NCI-H2171 (cell line): ENCODE measurements at regions not wholly inside any gene's neighbourhood (a gene's known extent, or its start where the extent isn't known, plus 50 kb on each side); places are given as distances from the start of the nearest gene placed in this dataset.

Experiments used
- DNase-seq: peaks from one replicate; lab custom pipeline; 2025; lab: John Stamatoyannopoulos, UW

DNA sequence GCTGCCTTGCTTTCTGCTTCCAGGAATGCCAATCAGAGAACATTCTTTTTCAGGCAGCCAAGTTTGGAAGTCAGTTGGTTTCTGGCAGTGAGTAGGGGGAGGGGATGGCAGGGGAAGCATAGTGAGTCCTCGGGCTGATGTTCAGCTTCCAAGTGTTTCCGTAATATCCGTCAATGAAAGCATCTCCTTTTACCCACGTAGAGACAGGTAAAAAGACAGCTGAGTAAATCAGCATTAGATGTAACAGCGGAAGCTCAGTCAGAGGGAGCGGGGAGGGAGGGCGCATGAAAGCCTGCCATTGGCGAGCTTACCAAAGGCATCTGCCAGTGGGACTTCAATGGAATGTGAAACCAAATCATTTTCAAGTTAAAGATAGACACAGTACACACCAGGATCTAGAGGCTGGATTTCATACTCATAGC, 117.1 kb upstream of the DTNA start:
- DNase-seq, result no peak

DNA sequence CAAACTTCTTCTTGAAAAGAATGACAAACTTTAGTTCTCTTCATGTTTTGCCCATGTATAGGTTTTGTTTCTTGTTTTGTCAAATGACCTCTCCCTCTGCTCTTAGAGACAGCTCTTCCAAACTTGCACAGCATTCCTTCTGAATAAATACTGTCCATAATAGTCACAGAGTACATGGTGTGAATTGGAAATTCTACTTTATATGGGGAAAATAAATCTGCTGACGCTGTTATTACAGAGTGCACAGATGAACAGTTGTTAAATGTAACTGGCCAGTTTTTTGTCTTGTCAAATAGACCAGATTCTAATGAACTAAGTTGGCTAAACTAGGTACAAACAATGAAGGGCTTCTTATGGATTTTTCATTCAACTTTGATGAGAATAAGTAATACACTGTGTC, 115.8 kb upstream of the DTNA start:
- DNase-seq, result no peak

DNA sequence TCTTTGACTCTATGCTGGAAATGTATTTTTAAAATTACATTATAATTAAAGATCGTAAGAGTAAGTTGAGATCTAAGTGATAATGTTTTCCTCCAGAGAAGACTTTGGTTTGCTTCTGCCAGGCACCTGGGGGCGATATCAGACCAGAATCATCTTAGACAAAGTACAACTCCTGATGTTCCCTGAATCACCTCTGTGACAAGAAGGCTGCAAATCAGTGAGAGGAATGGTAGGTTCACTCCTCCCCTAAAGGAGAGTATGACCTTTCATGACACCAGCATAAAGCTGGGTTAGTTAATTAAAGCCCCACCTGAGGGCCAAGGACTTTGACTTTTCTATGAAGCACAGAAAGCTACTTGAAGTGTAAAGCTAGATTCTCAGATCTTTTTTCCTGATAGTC, 114.4 kb upstream of the DTNA start:
- DNase-seq, result no peak

DNA sequence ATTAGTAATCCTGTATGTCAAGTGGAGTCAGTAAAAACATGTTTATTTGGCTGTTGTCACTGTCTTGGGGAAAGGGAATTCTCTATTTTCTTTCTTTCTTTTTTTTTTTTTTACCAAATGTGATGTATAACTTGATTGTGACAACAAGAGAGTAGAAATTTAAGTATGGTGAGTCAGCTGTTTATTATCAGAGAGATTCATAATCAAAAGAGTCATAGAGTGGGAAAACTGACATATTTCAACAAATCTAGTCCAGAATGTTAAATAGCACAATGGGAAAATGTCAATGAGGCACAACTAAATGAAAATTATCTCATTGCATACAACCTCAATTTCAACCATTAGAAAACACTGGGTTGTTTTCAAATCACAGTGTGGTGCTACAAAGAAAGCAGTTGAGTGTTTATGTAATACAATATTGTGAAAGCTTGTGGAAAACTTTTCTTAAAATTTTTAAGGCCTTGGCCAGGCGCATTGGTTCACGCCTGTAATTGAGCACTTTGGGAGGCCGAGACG, 111.9 kb upstream of the DTNA start:
- DNase-seq, result no peak

DNA sequence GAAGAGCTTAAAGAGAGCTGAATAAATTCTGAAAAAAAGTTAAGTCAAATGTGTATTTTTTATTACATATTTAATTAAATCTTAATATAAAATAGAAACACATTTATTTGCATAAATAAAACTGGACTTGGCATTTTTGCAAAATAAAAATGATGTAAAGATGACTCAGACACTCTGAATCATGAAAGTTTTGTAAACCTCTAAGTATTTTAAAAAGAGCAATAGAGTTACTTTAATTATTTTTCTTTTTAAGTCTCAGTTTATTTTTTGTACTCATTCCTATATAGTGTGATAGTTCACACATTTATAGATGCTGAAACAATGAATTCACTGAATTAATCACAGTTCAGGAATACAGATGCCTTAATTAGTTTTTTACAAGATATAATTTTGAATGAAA, 109.9 kb upstream of the DTNA start:
- no peak for DNase-seq

DNA sequence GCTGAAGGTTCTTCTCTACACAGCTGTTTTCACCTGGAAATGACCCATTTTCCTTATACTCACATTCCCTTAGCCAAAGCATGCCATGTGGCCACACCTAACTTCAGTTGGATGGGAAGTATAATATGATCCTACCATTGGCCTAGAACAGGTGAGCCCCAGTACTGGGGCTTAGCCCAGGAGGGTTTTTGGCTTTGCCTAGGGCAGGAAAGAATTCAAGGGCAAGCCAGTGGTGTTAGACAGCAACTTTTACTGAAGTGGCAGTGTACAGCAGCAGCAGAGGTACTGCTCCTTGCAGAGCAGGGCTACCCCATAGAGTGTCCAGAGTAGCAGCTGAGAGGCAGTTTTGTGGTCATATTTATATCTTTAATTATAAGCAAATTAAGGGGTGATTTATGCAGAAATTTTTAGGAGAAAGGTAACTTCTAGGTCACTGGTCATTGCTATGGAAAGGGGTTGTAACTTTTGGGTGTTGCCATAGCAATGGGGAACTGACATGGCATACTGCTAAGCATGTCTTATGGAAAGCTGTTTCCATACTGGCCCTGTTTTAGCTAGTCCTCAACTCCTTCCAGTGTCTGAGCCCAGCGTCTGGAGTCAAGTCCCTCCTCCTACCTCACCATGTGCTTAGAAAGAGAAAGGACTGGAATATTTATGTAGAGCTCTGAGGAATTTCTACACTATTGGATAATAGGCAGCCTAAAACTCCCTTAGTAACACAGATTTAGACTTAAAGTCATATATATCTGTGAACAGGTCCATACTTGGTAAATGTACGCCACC, 109.0 kb upstream of the DTNA start:
- DNase-seq, result no peak

DNA sequence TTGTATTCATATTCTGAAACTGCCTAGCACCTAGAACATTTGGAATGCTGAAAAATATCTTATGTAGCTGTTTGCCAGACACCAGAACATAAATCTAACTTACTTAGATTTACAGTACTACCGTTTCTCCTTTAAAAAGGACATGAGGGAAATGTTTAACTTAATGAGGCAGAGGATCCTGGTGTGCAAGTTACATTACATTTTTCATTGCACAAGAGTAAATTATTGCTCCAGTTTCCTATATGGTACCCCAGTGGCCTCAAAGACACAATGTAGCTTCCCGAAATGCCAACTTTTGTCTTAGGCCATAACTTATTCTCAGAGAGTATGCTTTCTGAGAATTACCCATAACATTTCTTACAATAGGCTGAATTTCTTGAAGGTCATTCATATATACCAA, 105.5 kb upstream of the DTNA start:
- no peak for DNase-seq

DNA sequence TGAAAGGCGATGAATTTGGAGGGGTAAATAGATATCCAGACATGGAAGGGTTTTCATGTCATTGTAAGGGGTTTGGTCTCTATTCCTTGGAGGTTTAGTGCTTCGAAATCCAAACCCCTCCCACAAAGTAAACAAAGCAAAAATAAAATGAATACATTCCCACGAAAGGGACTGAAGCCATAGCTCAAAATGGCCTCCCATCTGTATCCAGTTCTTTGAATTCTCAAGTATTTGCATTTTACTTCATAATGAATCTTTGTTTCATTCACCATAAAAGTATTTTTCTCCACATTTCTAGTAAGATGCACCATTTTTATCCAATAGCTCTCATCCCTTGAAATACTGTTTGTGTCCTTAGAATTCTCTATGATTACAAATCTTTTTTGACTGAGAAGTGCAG, 103.2 kb upstream of the DTNA start:
- no peak for DNase-seq

DNA sequence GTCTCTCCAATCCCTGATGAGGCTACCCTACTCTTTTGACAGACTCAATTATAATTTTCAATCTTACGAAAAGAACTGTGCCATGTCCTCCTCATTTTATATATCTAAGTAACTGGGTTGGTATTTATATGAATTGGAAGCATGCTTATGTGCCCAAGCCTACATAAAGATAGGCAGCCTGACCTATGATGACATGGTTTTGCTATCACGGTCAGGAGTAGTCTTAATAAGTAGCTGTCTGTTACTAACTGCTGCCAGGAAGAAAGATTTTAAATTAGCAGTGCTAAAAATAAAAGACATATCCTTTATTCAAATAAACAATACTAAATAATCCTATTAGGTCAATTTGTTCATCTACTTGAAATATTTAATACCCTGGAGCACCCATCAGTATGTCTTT, 102.0 kb upstream of the DTNA start:
- no peak for DNase-seq

DNA sequence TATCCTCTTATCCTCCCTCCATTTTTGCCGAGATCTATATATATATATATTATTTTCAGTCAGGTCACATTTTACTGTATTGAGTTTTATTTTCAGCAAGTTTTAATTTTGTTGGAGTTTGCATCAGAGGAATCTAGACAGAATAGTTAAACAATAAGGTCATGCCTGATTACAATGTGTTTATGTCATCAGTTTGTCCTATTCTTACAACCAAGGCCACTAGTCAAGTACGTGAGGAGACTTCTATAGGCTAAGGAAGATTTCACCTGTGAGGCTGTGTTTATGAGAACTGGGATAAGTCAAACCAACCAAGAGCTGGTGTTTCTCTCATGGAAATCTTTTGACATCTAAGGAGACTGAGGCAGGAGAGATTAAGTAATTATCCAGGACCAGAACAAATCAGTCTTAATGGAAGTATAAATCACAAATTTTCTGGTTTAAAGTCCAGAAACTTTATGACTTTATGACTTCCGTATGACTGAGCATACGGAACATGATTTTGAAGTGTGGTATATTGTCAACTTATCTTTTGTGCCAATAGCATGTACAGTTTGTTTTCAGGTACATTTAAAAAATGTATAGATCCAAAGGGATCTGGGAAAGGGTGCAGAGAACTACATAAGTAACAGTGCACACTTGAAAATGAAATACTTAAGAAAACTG, 100.0 kb upstream of the DTNA start:
- no peak for DNase-seq

DNA sequence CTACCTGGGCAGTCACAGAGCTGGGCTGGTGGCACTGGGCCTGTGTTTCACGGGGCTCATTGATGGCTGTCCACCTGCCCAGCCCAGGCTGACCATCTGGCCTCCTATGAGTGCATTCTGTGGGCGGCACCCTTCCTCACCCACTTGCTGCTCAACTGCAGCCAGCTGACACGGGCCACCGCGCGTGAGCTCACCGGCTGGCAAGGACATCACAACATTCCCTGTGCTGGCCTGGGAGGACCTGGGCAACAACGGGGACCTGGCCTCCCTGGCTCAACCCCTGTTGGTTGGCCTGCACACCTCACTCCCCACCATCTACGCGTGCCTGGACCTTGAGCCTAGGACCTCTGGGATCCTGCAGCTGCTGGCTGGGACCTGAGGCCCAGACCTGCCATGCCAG, 98.2 kb upstream of the DTNA start:
- DNase-seq, result no peak

DNA sequence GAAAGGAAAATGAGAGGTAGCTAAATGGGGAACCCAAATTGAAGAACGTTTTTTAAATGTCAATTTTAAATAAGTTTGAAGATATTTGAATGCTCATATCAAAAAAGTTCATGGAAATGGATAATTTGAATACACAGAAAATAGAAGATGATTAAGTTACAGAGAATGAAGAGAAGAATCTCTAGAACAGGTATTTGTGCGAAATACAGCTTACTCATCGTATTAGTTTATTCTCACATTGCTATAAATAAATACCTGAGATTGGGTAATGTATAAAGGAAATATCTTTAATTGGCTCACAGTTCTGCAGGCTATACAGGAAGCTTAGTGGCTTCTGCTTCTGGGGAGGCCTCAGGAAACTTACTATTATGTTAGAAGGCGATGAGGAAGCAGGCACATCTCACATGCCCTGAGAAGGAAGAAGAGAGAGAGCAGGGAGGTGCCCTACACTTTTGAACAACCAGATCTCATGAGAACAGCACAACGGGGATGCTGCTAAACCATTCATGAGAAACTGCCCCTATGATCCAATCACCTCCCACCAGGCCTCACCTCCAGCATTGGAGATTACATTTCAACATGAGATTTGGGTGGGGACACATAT, 89.7 kb upstream of the DTNA start:
- no peak for DNase-seq

DNA sequence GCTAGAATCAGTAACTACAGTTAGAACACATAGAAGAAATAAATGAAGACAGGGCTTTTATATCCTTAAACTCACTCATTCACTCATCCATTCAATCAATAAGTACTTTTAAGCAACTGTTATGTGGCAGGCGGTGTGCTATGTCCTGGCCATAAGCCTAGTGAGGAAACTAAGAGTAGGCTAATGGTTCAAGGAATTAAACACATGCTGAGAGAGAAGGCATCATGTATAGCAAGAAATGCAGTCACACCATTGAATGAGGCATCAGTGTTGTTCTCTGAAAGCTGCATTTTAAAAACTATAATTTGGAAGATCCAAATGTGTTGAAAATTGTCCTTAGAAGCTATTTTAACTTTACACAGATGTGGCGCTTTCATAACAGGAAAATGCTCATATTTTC, 86.5 kb upstream of the DTNA start:
- DNase-seq, result no peak

DNA sequence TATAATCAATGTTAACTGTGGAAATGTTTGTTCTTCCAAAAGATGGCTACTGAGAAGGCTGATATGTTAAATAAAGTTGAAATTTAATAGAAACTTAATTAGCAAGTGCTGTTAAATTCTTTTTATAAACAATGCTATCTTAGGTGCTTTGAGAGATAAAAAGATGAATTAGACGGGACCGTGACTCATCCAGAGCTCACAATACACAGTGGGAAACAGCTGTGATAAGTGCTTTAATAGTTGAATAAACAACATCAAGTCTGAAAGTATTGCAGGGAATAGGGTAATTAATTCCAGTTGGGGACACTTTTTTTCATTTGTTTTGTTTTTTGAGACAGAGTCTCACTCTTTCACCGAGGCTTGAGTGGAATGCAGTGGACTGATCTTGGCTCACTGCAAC, 85.5 kb upstream of the DTNA start:
- no peak for DNase-seq

DNA sequence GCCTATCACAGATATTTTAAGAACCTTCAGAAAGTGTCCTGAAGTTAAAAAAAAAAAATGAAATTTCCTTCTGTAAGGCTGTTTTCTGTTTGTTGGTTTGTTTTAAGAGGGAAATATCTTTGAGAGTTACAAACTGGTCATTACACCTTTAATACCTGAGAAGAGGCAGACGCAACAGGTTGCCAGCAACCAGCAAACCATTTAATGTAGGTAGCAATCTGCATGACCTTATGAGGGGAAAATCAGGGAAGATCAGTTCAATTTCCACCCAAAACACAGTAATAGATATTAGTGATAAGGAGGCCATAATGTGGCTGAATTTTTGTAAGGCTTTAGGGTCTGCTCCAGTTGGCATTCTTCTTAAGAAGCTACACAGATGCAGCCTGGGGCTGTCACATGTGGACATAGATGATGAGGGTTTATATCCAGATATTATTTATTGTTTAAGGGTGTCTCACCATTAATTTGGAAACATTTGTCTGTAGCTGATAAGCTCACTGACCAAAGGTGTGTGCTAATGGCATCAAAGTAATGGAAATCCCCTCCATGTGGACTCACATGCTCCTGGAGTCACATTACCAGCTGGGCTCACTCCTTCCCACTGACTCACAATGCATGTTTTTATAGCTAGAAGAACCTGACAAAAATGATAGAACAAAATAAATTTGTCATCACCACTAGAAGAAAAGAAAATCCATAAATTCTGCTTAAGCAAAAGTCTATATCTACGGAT, 83.5 kb upstream of the DTNA start:
- DNase-seq, result no peak

DNA sequence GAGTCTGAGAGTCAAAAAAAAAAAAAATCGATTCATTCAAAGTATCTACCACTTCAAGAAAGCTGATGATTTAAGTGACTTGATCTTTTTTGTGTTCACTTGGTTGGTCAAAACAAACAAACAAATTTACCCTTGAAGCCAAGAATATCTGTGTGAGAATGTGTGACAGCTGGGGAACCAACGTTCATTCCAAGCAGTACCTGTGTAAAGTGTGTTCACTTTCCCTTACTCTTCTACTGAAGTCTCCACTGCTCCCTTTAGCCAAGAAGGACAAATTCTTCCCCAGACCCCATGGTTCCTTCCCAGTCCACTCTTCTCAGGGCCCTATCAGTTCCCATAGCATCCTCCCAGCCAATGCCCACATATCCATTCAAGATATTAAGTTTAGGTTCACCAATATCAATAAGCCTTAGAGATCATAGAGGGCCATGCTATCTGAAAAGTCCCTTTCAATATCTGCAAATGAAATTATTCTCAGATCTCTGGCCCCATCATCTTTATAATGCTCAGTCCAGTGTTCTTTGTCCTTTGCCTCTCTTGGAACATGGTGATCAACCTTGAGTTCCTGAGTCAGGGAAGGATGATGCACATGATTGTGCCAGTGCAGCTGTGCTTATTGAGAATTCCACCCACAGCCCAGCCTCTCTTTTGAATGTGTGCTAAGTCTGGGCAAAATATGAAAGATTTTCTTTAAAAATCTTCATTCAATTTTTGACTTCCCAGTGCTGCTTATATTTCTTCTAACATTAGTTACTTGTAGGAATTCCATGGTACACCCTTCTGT, 82.8 kb upstream of the DTNA start:
- no peak for DNase-seq

DNA sequence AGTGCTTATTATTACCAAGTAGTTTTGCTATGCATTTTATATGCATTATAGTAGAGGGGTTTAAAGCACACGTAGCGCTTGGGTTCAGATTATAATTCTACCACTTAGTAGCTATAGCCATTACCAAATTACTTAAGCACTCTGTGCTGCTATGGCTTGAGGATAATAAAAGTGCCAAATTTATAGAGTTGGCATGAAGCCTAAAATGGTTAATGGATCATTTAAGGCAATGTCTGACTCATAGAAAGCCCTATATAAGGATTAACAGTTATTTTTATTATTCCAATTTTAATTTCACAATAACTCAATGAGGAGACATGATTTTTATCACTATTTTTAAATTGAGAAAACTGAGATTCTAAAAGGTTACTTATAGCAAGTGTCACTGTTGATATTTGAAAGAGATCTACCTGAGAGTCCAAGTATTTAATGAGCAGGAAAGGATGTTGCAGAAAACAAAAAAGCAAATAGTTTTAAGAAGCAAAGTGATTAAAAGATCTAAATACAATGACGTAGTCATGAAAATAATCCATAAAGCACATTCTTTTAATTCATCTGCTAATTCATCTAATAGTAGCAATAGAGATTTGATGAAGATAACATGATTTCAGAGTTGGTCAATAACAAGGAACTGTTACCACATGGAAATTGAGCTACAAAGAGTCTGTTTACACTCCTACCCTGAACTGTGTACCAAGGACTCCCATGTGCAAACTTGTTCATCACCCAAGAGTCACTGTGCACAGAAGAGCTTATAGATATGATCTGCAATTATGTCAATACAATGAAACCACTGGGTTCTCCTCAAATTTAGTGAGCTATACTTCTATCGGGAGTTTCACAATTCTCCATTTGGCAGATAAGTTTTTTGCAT, 78.8 kb upstream of the DTNA start:
- no peak for DNase-seq

DNA sequence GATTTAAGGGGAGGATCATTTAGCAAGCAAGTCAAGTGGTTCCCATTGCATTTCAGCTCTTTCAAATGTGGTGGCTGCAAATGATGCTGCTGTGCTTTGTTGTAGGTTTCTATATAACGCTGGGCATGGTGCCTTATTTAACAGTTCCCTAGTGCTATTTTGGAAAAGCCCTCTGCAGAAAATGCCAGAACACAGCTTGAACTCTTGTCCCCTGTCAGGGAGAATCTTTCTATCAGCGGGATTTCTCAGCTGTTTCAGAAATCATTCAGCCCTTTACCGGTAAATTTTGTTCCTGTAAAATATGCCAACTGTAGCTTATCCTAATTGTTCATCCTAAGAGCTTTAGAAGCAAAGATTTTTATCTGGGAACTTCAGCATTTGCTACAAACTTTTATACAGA, 77.8 kb upstream of the DTNA start:
- no peak for DNase-seq

DNA sequence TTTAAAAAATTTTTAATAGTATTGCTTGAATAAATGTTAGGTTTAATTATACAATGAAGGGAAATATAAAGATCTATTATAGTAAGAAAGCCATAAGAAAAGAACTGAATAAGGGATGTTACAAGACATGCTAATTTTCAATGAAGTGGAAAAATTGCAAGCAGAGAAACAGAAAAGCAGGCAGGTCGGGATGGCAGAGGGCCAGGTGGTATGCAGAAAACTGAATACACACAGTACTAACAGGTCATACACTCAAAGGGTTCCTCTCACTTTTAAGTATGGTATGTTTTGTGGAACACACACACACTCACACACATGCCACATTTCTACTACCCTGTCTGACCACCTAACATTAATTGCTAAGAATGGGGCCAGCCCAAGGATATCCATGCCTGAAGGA, 76.7 kb upstream of the DTNA start:
- DNase-seq, result no peak

DNA sequence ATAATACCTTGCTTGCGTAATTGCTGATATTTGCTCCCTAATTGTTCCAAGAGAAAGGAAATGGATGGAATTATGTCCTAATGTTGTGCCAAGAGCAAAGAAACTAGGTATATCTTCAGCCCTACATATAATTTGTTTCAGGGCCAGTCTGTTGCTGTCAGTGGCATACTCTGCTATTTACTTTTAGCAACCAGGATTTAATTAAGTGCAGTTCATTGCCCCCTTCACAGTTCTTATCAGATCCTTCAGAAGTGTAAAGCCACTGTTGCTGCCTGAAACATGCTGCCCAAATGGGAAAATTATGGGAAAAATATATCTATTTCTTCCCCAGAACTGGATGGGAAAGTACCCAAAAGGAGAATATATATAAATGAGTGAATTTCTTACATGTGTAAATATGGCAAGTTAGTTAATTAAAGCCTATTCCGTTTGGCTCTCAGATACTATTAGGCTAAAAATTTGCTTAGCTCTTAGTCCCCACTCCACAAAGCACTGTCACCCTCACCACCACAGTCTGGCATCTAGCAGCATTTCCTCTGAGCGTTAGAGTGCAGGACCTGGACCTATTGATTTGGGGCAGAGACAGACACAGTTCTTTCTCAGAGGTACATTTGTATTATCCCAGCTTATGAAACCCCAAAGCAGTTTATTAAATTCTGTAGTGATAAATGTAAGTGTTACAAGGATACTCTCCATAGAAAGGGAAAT, 72.8 kb upstream of the DTNA start:
- DNase-seq, result no peak
